ENCODE measurements at regions not wholly inside any gene's neighbourhood (a gene's known extent, or its start where the extent isn't known, plus 50 kb on each side); places are given as distances from the start of the nearest gene placed in this dataset.
"Not testable (repeated sequence)": the region's sequence is repeated elsewhere in the genome, so short reads cannot be mapped to it uniquely, and the experiment has no call there.

DNA sequence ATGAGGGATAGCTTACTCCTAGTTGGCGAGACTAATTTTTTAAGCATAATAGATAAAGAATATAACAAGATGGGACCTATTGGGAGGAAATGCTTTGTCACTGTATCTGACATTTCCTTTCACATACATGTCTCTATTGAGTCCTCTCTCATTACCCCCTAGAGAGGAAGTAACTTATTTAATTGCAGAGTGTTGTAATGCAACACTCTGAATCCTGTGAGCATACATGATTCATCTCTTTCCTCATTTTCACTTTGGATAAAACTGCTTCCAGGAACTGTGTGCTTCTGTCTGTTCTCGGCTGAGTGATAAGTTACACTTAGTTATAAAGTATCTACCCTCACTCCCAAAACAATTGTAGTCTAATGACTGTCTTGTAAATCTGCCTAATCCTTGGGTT is 266.1 kb upstream of the ANXA10 start:
- DNase-seq (ENCODE audit: low read depth in 2 of 2) = no peak

DNA sequence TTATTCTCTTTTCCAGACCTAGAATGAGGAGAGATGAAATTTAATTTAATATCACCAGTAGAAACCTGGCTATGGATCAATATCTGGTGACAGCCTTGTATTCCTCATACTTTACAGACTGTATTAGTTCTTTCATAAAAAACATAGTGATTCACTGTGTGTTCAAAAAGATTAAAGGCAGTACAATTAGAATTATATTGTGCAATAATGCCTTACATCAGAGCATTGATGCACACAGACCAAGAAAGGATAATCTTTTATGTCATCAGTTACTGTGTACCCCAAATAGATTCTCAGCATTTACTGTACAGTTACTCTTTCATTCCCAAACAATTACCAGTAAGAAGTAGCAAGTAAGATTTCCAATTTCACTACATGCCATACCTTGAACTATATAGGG is 260.5 kb upstream of the ANXA10 start:
- DNase-seq (ENCODE audit: low read depth in 2 of 2) = no peak

DNA sequence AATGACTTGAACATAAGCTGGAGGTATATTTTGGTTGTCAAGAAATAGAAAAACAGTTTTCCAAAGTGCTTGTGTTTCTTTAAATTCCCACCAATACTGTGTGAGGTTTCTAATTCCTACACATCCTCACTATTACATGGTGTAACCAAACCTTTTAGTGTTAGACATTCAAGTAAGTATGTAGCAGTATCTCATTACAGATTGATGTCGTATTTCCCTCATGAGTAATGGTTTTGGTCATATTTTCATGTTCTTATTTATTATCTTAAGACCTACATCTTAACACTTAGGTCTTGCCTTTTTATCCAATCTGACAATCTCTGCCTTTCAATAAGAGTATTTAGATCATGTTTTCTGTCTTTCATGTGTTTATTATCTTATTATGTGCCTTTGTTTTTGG is 253.7 kb upstream of the ANXA10 start:
- DNase-seq (ENCODE audit: low read depth in 2 of 2) = no peak

DNA sequence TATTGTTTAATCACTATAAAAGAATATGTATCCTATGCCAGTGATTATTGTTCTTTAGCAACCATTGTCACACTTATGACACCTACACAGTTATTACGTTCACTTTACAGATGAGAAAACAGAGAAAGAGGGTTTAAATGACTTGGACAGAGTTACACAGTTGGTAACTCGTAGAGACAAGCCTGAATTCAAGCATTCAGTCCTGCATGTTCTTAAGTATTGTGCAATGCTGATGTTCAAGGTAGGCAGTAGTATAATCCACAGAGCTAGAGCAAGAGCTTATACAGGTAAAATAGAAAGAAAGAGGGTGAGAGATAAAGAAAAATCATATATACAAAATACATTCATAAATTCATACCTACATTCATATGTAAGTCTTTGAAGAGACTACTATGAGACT is 249.8 kb upstream of the ANXA10 start:
- DNase-seq (ENCODE audit: low read depth in 2 of 2) = no peak

DNA sequence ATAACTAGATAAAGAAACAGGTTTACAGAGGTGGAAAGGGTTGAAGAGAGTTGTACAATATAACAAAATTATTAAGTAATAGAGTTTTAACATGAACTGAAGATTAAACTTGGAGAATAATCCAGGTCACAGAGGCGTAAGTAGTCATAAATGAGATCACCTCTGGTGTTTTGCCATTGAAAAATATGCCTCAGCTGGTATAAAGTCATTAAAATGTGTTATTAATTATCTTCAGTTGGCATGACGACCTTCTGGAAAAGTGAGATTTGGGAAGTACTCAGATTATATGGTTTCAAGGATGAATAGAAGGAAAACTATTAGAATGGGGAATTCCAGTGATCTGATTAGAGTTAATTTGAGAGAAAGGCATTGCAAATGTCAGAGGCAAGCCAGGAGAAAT is 237.5 kb upstream of the ANXA10 start:
- DNase-seq (ENCODE audit: low read depth in 2 of 2) = no peak

DNA sequence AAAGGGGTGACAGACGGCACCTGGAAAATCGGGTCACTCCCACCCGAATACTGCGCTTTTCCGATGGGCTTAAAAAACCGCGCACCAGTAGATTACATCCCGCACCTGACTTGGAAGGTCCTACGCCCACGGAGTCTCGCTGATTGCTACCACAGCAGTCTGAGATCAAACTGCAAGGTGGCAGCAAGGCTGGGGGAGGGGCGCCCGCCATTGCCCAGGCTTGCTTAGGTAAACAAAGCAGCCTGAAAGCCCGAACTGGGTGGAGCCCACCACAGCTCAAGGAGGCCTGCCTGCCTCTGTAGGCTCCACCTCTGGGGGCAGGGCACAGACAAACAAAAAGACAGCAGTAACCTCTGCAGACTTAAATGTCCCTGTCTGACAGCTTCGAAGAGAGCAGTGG is 234.2 kb upstream of the ANXA10 start:
- not testable (repeated sequence) for DNase-seq (ENCODE audit: low read depth in 2 of 2)

DNA sequence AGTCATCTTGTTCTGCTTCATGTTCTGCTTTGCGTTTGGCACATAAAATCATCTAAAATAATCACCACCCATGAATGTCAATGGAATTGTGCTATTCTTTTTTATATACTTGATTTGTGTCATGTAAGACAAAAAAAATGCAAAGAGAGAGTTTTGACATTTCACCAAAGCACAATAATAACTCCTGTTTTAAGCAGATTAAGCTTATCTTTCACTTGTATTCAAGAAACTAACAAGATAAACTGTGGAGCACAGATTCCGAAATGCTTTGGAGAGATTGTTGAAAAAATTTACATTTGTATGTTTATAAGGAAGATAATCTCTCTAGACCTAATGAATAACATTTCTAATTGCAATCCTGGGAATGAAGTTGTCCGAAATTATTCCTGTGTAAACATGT is 225.1 kb upstream of the ANXA10 start:
- DNase-seq (ENCODE audit: low read depth in 2 of 2) = no peak

DNA sequence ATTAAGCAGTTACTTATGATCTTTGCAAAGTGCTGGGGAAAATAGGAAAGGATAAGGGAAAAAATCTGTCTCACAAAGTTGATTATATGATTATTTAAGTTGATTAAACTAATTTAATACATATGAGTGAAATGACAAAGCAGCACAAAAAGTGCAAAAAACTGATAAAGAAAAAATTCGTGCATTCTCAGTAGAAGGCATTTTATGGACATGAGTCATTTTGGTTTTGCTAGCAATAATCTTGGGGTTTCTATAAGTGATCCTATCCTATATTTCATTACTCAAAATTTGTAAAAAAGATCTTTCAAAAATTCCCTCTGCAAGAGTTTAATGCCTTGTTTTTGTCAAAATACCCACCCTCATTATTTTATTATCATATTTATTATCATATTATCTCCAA is 224.2 kb upstream of the ANXA10 start:
- DNase-seq (ENCODE audit: low read depth in 2 of 2) = no peak

DNA sequence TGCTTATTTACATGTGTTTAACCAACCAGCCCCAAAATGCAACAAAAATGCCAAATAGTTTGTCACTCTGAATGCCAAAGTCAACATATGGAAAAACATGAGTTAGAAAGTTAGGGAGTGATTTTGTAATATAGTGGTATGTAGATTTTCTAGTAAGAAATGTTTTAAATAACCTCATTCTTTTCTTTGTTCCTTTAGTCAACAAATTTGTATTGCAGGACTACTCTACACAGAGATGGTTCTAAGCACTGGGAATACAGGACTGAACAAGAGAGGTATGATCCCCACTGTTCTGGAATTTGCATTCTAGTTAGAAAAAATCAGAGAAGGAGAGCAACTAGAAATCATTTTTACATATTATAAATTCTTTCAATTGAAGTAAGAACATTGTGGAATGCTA is 218.8 kb upstream of the ANXA10 start:
- no peak for DNase-seq (ENCODE audit: low read depth in 2 of 2)

DNA sequence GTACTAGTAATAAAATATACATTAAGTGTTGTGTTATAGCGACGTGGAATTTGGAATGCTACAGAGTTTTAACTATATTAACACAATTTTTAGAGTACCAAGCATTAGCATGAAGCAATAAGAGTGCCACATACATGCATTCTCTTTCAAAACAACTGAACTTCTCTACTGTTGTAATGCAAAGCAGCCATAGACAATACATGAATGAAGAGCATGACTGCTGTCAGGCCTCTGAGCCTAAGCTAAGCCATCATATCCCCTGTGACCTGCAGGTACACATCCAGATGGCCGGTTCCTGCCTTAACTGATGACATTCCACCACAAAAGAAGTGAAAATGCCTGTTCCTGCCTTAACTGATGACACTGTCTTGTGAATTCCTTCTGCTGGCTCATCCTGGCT is 216.2 kb upstream of the ANXA10 start:
- DNase-seq (ENCODE audit: low read depth in 2 of 2) = not testable (repeated sequence)

DNA sequence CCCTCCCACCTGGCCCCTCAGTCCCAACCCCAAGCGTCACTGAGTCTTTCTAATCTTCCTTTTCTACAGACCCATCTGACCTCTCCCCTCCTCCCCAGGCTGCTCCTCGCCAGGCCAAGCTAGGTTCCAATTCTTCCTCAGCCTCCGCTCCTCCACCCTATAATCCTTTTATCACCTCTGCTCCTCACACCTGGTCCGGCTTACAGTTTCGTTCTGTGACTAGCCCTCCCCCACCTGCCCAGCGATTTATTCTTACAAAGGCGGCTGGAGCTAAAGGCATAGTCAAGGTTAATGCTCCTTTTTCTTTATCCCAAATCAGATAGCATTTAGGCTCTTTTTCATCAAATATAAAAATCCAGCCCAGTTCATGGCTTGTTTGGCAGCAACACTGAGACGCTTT is 214.5 kb upstream of the ANXA10 start:
- DNase-seq (ENCODE audit: low read depth in 2 of 2) = not testable (repeated sequence)

DNA sequence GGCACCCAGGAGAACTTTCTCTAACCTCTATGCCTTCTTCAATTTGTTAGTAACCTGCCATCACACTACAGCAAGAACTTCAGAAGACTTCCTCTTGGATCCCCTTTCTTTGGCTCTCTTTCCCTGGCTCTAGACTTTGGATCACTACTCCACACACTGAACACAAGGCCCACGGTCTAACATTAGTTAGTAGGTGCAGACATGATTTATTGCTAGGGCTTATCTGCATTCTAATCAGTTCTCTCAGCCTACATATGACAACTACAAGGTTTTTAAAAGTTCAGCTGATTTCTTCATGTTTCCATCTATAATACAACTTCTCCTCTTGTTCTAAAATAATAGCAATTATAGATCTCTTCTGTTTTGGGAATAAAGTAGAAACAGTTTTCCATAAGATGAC is 209.1 kb upstream of the ANXA10 start:
- no peak for DNase-seq (ENCODE audit: low read depth in 2 of 2)

DNA sequence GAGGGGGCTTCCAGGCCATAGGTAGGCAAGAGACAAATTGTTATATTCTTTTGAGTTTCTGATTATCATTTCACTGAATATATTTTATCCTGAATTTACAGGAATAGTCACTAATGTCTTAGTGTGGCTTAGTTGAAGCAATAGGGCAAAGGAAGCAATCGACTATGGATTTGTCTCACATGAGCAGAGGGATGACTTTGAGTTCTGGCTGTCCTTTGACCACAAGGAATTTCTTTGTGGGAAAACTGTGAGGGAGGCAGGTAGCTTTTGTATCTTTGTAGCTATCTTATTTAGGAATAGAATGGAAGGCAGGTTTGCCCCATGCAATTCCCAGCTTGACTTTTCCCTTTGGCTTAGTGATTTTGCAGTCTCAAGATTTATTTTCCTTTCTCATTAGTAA is 207.3 kb upstream of the ANXA10 start:
- no peak for DNase-seq (ENCODE audit: low read depth in 2 of 2)

DNA sequence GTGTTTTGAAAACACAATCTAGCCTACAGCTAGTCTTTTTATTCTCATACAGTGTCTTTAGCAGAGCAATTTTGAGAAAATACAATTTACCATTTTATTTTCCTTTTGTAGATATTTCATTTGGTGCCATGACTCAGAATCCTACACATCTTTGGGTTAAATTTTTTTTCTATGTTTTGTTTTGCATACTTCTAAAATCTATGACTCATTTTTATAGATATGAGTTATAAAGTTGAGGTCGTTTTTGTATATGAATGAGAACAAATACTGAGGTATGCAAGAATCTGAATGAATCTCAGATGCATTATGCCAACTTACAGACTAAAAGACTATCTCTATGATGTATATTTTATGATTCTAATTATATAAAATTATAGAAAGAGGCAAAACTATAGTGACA is 206.5 kb upstream of the ANXA10 start:
- DNase-seq (ENCODE audit: low read depth in 2 of 2) = no peak

DNA sequence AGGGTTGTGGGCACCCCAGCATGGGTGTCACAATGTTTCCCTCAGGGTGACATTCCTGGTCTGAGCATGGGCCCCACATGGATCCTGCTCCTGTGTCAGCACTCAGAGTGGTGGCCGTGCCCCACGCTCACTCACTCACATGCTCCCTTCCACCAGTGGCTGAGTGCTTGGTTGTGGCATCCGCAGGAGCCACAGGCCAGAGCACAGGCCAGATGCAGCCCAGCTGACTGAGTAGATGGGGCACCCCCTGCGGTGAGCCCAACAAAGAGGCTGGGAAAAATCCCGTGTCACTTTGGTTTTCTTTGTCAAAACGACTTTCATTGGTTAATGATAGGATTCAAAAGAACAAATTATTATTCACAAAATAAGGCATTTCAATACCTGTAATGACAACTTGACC is 204.6 kb upstream of the ANXA10 start:
- no peak for DNase-seq (ENCODE audit: low read depth in 2 of 2)

DNA sequence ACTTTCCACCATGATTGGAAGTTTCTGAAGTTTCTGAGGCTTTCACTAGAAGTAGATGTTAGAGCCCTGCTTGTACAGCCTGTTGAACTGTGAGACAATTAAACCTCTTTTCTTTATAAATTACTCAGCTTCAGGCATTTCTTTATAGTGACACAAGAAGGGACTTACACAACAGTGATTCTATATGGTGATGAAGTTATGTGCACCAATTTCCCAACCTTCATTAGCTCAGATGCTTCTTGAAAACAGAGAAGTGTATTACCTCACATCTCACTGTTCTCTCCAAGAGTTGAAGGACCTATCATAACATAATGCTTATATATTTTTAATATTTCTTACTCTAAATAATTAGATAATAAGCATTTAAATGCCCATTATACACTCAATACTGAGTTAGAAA is 202.1 kb upstream of the ANXA10 start:
- no peak for DNase-seq (ENCODE audit: low read depth in 2 of 2)

DNA sequence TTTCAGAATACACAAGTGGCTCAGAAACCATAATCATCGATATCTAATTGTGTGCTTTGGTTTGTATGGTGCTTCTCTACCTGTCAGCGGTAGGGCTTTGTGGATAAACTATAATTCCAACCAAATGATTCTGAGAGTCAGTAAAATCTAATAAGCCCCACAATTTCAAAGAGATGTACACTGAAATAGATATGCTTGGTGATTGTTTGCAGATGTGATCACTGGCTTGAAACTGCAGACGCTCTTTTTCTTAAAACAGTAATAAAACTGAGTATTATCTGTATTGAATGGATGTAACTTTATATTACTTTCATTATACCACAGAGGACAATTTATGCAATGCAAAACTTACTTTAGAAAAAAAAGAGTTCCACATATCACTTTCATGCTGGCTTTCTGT is 198.8 kb upstream of the ANXA10 start:
- DNase-seq (ENCODE audit: low read depth in 2 of 2) = no peak

DNA sequence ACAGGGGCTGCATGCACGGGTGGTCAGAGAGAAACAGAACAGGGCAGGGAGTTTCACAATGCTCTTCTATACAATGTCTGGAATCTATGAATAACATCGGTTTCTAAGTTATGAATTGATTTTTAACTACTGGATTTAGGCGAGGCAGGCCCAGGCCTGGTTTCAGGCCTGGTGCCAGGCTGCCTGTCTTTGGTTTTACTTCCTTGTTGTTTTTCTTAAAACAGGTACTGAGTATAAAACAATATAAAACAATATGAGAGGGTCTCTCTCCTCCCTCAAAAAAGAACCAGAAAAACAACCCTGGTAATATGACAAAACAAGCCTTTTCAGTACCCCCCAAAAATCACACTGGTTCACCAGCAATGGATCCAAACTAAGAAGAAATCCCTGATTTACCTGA is 196.1 kb upstream of the ANXA10 start:
- DNase-seq (ENCODE audit: low read depth in 2 of 2) = not testable (repeated sequence)

DNA sequence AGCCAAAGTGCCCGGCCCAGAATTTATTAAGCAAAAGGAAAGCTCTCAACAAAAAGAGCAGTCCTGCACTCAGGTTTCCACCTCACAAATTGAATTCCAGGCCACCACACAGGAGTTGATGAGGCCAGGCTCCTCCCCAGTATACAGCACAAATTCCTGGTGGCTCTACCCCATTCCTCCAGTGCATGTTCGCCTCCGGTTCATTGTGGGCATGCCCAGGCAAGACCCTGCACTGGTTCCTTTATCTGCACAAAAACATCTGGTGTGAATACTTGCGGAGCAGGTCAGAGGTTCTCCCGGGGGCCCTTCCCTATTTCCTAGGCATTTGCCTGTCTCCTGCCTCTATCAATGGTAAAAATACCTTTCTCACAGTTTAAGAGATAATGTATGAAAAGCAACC is 195.2 kb upstream of the ANXA10 start:
- no peak for DNase-seq (ENCODE audit: low read depth in 2 of 2)

DNA sequence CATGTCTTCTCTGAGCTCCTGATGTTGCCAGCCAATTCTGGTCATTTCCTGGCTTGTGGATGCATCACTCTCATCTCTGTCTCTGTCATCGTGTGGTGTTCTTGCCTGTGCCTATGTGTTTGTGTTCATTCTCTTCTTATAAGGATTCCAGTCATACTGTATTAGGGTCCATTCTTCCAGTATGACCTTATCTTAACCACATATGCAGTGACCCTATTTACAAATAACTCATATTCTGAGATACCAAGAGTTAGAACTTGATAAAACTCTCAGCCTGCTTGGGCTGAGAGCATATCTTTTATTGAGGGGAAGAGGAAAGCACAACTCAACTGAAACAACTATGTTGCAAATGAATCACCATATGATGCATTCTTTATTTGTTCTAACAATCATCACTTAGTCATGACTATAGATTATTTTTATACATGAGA is 189.0 kb upstream of the ANXA10 start:
- DNase-seq (ENCODE audit: low read depth in 2 of 2) = no peak

DNA sequence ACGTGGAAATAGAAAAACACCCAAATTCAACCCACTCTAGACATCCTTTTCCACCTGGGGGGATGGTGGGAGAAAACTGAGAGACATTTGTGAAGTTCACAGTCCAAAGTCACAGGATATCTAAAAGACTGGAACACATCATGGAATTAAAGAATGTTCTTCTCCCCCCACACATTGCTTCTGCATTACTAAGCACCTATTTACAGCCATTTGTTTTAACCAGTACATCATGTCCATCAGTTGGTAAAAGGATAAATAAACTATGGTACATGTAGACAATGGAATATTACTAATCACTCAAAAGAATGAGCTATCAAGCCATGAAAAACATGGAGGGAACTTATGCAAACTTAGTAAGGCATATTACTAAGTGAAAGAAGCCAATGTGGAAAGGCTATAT is 185.5 kb upstream of the ANXA10 start:
- no peak for DNase-seq (ENCODE audit: low read depth in 2 of 2)

DNA sequence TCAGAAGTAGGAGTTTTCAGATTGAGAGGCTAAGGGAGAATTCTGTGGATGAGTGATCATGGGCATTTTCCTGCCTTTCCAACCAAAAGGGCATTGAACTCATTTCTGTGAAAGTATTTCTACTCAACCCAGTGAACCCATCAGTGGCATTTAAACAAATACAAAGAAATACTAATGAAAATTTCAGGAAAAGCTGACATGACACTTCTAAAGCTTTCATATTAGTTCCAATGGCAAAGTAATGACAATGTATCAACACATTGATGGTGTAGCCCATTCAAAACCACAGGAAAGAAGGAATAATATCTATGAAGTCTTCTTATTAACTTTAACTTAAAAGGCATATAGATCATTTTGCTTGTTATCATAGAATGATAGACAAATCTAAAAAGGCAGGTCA is 183.5 kb upstream of the ANXA10 start:
- no peak for DNase-seq (ENCODE audit: low read depth in 2 of 2)

DNA sequence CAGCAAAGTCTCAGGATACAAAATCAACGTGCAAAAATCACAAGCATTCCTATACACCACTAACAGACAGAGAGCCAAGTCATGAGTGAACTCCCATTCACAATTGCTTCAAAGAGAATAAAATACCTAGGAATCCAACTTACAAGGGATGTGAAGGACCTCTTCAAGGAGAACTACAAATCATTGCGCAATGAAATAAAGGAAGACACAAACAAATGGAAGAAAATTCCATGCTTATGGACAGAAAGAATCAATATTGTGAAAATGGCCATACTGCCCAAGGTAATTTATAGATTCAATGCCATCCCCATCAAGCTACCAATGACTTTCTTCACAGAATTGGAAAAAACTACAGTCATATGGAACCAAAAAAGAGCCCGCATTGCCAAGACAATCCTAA is 179.8 kb upstream of the ANXA10 start:
- not testable (repeated sequence) for DNase-seq (ENCODE audit: low read depth in 2 of 2)

DNA sequence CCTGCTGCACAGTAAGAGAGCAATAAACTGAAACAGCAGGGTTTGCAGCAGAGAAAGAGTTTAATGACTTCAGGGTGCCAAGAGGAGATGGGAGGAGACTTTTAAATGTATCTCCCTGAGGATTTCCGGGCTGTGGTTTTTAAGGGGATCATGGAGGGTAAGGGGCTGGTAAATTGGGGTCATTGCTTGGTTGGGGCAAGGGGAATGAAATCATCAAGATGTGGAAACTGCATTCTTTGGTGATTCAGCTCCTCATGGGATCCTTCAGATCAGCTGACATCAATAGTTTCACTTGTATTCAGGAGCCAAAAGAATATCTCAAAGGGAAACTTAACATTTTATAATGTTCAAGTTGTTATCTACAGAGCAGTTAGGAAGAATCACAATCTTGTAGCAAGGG is 174.3 kb upstream of the ANXA10 start:
- no peak for DNase-seq (ENCODE audit: low read depth in 2 of 2)

DNA sequence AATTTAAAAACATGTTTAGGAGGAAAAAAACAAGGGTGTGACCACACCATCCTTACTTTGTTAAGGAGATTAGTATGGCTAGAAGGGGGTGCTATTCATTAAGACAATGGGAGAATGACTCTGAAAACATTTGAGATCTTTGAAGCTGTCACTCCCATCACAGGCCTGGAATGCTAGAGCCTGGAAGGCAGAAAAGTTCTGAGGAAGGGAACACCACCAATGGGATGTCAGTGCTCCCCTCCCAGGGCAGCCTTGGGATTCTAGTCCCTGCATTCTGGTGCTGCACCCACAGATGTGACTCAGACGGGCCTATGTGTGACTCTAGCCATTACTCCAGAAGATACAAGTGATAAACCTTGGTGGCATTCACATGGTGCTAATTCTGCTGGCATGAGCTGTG is 162.2 kb upstream of the ANXA10 start:
- no peak for DNase-seq (ENCODE audit: low read depth in 2 of 2)

Measured in stimulated activated CD4-positive, alpha-beta T cell treated with anti-CD3 and anti-CD28 coated beads, Interleukin-15, amount 100 ng/mL, for 48 hours (primary cell).